DMS114 treated with DMSO at 0.1 percent for 48 hours (cell line): ENCODE measurements at regions not wholly inside any gene's neighbourhood (a gene's known extent, or its start where the extent isn't known, plus 50 kb on each side); places are given as distances from the start of the nearest gene placed in this dataset.

Source experiments
- DNase-seq: peaks from one replicate; lab custom pipeline; 2025; ENCODE audit not compliant: unreplicated experiment; lab: John Stamatoyannopoulos, UW

DNA sequence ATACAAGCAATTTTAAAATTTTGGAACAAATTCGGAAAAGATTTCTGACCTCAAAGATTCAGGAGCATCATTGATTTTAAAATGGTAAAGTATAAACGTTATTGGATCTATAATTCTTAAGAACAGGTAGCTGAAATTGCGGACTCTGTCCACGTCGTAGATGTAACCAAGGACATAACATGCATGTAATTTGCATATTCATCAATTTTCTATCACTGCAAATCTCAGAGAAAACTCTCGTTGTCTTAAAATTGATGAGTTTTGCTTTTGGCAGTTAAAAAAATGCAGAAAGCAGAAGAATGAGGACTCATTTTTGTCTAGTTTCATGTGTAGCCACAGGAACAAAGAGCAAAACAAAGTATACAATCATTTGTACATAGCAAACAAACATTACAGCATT lies 1094.4 kb downstream of the SI start:
- DNase-seq = no peak

DNA sequence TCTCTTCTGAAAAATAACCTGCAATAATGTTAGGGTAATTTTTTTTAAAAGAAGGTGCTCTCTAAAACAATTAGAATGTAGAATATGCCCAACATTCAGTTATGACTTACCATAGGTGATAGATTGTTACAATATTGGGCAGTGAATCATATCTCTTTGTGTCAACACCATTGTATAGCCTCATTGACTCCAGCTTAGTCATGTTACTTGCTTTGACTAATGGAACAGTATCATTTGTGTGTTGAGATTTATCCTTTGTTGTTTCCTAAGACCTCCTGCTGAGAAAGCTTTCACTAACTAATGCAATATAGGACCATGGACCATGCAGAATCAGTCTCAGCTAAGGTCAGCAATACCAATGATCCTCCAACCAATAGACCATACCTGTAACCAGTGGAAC lies 1106.4 kb downstream of the SI start:
- no peak for DNase-seq

DNA sequence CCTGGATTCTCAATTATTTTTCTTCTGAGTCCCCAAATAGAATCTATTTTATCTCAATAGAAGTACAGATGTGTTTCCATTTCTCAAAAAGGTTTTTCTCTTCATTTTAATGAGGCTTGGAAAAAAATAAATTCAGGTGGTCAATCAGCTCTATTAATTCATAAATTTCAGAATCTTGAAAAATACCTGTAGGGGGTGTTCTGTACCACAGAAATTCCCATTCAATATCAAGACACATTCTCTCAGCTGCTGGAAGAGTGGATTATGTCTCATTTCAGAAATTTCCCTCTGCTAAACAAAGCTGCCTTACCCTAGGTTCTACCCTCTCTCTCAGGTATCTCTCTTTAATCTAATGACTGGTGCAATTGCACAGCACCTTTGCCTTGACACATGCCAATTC lies 1121.2 kb downstream of the SI start:
- no peak for DNase-seq

DNA sequence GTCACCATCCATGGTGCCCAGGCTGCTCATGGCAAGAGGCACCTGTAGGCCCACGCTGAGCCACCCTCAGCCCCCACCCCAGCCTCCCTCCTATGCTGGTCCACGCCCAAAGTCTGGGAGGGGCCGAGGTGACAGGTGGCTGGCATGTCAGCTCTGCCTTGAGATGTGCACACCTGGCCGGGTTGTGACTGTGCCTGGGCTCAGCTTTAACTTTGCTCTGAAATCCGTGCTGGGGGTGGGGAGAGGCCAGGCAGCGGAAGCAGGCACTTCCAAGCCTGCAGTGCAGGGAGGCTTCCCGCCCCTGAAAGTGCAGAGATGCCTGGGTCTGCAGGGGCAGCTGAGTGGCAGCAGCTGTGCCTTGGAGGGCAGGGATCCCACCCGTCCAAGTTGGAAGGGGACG lies 1124.8 kb downstream of the SI start:
- DNase-seq = no peak

DNA sequence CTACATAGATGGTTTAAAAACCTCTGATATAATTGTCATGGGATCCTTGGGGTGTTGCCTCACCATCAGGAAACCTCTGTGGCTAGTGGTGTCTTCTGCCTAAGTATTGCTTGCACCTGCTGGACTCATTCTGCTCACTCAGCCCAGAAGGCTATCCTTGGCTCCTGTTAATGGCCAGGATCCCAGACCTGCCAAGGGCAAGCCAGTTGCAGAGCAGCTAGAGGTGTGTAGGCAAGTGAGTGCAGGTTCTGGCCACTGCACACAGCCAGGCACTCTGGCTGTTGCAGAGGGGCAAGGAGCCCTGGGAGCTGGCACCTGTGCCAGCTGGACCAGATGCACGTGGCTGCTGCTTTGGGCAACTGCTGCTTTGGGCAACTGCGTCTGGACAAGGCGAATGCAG lies 1125.8 kb downstream of the SI start:
- no peak for DNase-seq

DNA sequence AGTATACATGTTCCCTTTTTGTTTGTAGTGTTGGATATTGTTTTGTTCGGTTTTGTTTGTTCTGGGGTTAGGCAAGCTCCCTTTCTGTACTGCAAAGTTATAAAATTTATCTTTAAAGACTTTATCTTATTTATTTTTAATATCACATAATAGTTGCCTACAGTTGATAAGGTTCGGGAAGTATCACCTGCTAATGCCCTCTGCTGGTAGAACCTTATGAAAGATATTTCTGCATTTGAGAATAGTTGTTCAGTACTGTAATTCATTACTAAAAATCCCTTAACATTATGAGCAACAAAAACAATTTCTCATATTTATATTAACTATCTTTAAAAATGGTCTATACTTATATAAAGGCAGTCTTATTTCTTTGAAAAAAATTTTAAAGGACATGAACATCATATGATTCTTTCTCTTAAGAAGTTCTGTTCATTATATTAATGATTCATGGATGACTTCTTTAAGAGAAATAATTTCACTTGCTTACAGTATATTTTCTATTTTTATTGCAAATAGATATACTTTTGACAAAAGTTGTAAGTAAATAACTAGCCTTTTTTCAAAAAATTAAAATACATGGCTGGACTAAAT lies 1126.8 kb downstream of the SI start:
- DNase-seq = no peak

DNA sequence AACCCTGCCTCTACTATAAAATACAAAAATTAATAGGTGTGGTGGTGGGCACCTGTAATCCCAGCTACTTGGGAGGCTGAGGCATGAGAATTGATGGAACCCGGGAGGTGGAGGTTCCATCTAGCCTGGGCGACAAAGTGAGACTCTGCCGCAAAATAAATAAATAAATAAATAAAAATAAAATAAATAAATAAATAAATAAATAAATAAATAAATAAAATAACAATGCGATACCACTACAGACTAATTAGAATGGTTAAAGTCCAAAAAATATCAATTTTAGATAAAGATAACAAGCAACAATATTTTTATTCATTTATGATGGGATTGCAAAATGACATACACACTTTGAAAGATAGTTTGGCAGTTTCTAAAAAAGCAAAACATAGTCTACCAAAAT lies 1131.5 kb downstream of the SI start:
- no peak for DNase-seq

DNA sequence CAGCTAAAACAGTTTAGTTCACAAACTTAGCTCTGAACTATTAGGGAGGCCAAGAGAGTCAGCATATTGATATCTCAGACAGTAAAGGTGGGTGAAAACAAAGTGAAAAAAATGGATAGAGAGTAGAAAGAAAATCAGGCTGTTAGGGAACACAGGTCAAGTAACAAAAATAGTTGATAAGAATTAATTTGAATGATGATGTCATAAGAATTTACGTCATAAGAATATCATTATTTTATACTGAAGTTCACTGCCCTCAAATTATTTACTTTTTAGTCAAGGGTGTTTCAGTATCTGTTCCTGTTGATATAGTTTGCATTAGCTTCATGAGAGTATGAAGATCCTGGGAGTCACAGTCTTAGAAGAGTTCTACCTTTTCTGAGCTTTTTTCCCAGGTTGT lies 1134.6 kb downstream of the SI start:
- DNase-seq = no peak

DNA sequence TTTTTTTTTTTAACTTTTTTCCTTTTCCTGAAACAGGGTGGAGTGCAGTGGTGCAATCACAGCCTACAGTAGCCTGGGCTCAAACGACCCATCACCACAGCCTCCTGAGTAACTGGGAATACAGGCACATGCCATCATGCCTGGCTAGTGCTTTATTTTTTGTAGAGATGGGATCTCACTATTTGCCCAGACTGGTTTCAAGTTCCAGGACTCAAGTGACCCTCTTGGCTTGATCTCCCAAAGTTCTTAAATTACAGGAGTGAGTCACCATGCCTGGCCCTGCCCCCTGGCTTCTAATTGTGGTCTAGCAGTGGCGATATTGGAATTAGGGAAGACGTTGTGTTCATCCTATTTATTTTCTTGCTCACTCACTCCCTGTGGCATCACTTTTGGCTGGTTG lies 1138.4 kb downstream of the SI start:
- DNase-seq = no peak

DNA sequence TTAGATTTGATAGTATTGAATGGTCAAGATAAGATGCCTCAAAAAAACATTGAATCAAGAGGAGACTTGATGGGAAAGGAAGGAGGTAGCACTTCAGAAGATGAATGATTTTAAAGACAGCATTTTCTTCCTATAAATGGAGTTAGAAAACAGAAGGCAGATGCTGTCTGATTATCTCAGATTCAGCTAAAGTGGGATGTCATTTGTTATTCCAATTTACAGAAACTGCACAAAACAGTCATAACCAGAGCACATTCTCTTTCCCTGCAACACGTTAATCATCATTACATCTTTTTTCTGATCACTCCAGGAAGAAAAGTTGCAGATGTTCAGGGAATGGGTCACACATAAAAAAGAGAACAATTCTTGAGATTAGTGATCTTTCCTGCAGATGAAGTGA lies 1141.8 kb downstream of the SI start:
- no peak for DNase-seq

DNA sequence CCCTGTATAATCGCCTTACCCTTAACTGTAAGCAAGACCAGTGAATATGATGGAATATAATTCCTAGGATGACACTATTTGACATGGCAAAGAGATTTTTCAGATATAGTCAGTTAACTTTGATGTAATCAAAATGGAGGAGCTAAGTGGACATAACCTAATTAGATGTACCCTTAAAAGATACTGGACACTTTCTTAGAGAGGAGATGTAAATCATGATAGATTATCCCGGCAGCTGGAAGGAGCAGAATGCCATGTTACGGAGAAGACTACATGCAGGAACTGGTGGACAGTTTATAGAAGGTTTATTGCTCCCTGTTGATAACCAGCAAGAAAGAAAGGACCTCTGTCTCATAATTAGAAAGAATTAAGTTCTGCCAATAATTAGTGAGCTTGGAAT lies 1142.9 kb downstream of the SI start:
- no peak for DNase-seq

DNA sequence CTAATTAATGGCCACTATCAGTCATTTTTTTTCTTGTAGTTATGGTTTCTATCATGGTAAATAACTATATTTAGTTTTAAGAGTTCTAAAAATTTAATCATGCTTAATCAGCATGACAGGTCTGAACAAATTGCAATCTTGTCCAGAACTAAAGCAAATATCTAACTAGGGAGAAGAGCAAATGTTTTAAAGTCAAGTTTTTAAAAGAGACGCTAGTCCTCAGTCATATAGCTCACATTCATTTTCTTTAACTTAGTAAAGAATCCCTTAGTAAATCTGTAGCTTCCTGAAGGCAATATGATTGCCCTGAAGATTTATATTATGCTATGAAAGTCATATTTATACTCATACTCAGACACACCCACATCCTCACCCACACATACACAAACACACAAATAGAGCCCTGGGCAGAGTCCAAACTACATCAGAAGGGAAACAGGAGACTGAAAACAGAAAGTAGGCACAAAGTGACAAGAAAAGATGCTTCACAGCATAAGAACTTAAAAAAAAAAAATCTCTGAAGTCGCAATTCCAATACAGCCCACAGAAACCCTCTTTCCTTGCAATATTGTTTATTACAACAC lies 1149.1 kb downstream of the SI start:
- no peak for DNase-seq

DNA sequence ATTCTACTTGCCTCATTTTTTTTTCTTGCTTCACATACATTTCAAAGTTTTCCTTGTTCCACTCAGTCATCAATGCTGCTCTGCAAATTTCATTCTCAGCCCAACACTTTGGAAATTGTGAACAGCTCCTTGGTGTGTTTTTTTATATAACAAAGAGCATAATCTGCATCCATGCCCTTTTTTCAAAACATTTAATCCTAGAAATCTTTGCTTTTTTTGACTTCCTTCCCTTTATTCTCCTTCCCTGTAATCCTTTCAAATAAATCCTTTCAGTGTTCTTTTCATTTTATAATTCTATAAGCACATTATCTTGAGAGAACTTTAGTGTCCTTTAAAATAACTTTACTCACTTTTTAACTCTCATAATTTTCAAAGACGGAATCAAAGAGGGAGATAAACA lies 1150.8 kb downstream of the SI start:
- DNase-seq = no peak

DNA sequence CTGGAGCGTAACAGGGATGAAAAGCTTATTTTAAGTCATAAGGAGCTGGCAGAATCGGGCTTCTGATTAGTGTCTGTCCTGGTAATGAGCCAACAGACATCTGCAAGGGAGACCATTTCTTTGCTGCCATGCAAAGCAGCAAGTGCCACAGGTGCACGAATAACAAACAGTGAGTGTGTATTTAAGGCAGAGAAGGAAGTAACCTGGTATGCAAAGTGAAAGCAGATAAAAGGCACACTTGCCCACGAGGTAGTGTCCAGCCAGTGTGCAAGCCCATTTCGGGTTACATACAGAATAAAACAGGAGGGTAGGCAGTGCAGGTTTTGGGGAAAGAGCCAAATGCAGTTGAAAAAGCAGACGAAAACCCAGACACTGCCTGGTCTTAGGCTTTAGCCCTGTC lies 1153.7 kb downstream of the SI start:
- DNase-seq = no peak

DNA sequence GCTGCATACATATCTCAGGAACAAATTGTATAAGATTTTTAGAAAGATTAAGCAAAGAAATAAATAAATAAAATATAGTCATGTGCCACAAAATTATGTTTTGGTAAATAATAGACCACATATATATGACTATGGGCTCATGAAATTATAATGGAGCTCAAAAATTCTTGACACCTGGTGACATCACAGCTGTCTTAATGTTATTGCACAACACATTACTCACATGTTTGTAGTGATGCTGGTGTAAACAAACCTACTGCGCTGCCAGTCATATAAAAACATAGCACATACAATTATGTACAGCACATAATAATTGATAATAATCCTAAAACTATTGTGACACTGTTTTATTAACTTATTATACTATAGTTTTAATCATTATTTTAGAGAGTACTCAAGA lies 1159.1 kb downstream of the SI start:
- no peak for DNase-seq

DNA sequence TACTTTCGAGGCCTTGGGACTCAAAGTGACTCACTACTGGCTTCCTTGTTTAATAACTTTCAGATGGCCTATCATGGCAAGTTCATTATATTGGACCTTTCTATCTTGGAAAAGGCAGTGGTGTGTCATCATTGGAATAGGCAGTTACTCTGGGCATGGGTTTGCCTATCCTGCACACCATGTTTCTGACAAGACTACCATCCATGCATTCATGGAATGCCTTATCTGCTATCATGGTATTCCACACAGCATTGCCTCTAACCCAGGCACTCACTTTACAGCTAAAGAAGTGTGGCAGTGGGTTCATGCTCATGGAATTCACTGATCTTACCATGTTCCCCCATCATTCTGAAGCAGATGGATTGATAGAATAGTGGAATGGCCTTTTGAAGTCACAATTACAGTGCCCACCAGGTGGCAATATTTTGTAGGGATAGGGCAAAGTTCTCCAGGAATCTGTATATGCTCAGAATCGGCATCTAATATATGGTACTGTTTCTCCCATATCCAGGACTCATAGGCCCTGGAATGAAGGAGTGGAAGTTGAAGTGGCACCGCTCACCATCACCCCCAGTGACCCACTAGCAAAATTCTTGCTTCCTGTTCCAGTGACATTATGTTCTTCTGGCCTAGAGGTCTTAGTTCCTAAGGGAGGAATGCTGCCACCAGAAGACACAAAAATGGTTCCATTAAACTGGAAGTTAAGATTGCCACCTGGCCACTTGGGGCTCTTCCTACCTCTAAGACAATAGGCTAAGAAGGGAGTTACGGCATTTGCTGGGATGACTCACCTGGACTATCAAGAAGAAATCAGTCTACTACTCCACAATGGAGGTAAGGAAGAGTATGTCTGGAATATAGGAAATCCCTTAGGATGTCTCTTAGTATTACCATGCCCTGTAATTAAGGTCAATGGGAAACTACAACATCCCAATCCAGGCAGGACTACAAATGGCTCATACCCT lies 1161.4 kb downstream of the SI start:
- no peak for DNase-seq

DNA sequence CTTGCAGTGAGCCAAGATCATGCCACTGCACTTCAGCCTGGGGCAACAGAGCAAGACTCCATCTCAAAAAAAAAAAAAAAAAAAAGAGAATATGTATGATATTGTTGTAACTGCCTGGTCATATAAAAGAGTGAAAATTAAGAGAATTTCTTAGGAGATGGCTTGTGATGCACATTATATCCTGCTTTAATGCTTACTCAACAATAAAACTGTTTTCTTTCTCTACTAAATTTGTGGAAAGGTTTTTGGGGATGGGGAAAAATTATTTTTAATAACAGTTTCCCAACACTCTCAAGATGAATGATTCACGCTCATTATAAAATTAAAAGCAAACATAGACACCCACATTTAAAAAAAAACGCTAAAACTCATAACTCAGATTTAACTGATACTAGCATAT lies 1163.0 kb downstream of the SI start:
- DNase-seq = no peak

DNA sequence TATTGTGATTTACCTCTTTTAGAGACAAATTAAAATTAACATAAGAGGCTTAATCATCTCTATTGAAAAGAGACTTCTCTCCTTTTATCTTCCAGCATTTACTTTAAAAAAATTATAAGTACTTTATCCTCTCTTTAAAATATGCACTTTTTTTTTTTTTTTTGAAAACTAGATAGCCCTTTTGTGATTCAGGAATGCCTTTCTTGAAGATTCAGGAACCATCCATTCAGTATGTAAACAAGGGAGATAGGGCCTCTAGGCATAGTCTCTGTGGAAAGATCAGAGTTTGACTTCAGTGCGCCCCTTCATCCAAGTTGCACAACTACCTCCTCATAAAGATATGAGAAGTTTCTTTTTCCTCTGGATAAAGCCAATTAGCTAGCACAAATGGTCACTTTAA lies 1163.7 kb downstream of the SI start:
- no peak for DNase-seq

DNA sequence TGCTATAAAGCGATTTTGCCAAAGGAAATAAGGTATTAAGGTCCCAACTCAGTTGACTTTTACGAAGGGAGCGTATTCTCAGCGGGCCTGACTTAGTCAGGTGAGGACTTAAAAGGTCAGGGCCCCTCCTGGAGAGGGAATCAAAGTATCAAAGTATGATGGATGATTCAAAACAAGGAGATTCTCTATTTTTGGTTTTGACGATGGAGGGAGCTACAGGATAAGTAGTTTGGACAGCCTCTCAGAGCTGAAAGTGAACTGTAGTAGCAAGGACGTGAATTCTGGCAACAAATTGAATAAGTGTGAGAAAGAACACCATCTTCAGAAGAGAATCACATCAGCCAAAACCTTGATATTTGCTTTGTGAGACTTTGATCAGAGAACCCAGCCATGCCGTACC lies 1186.5 kb downstream of the SI start:
- no peak for DNase-seq

DNA sequence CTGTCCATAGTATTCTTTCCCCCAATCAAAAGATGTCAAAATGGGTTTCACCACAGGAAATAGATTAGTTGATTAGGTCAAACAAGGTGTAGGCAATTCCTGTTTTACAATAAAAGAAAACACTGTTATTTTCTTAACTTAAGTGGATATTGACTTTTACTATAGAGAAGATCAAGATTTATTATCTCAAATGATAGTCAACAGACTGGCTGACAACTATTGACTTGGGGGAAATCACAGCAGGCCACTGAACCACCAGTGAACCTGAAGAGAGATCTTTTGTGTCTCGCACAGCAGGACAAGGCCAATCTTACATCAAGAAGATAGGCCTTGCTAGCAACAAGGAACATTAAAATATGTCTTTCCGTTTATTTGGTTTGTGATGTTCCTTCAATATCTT lies 1187.6 kb downstream of the SI start:
- DNase-seq = no peak

DNA sequence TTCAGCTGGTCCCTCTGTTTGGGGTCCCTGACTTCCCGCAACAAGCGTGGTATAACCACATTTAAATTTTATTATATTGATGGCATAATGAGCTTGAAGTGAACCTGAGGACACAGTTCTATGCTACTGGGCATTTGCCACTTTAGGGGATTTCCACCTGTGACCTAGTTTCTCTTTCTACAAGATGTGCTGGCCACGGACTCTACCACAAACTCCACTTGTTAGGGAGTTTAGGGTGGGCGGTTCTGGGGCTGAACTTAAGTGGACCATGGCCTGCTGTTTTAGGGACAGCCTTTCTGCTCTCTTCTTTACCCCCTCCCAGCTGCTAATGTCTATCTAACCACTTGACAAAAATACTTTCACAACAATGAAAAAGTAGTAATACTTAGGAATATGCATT lies 1199.1 kb downstream of the SI start:
- no peak for DNase-seq

DNA sequence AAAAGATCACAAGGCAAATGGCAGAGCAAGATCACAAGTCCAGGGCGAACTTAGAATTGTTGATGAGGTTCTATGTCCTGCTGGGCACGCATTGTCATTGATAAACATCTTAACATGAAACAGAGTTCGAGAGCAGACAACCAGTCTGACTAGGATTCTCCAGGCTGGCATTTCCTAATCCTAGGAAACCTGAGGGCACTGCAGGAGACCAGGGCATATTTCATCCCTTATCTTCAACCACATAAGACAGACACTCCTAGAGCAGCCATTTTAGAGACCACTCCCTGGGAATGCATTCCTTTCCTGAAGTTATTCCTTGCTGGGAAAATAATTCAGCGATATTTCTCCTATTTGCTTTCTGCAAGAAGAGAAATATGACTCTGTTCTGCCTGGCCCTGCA lies 1199.9 kb downstream of the SI start:
- no peak for DNase-seq
